ENCODE measurements at regions not wholly inside any gene's neighbourhood (a gene's known extent, or its start where the extent isn't known, plus 50 kb on each side); places are given as distances from the start of the nearest gene placed in this dataset.

DNA sequence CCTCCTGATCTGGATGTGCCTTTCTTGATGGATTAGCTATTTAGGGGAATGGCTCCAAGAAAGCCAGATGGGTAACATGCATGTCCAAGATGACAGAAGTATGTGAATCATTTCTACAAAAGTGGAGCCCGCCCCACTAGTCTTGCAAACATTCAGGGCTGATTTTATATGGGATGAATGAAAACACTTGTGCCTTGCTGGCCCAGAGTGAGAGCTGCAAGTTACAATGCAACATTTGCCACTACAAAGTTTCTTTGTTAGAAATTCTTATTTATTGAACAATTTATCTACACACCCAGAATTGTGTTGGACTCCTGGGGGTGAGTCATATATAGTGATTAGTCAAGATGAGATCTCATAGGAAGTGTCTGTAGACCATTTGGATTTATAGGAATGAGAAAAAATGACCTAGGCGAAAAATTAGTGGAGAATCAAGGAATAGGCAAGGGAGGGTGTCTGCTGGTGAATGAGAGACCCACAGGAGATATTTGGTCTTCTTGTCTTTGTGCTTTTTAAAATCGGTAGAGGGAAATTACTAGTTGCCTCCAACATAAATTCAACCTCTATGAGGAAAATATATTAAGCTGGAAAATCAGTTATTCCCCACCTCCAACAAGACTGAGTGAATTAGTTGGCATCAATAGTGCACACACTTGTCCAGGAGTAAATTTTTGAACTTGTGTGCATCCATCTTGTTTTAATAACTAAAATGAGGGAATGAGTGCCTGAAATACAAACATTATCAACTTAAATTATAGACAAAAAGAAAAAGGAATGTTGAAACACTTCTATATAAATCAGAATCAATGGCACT, 53.5 kb upstream of the DCBLD2 start:
- no peak for ATAC-seq

DNA sequence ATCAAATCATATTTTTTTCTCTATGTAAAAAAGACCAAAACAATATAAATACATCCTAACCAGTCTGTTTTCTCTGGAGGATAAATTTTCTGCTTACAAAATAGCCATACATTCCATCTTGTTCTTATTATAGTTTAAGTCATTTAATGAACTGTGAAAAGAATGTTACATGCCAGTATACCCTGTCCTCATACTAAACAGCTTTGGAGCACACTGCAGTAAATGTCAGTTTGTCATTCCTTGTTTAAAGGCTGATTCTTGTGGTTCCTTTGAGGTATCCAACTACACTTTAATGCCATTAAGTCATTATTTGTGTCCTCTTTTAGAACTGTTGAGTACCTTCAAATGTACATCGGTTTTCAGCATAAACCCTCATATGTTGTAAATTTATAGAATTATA, 52.7 kb upstream of the DCBLD2 start:
- no peak for ATAC-seq

DNA sequence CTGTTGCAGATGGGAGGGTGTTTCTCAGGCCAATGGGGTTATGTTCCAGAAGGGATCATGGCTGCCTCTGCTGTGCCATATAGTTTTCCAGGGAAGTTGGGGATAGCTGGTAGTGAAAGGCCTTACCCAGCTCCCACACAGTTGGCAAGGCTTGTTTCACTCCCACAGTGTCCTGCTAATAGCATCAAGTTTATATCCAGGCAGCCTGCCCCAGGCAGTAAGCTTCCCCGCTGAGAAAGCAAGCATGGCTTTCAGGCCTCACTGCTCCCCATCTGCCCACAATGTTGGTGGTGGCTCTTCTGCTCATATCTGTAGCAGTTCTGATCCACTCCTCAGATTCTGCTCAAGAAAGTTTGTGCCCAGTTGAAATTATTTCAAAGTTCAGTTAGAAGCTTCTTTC, 50.9 kb upstream of the DCBLD2 start:
- ATAC-seq: no peak

Measured in activated CD4-positive, CD25-positive, alpha-beta regulatory T cell treated with anti-CD3 and anti-CD28 coated beads, Interleukin-2, amount 50 U/mL, for 24 hours (primary cell).